ENCODE measurements at regions not wholly inside any gene's neighbourhood (a gene's known extent, or its start where the extent isn't known, plus 50 kb on each side); places are given as distances from the start of the nearest gene placed in this dataset.

DNA sequence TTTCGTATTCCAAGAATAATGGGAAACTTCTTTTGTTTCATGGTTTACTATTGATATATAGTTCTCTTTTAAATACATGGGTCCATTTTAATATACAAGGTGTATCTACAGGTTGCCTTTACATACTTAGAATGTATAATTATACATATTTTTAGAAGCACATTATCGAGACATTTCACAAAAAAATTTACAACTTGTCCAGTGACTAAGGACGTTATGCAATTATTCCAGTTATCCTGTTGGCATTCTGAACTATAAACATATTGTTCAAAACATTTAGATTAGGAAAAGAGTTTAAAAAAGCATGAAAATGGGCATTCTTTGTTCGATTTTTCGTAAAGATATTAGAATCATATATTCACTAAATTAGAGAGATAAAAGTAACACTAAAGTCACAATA is 344.6 kb upstream of the TMEFF2 start:
- no peak overlapping the region for H3K4me2 ChIP-seq (ENCODE audit: low read depth, low read length, poor library complexity, severe bottlenecking)
- H2AFZ ChIP-seq (ENCODE audit: low read length): no peak overlapping the region
- TF ChIP-seq, protein P1, sequence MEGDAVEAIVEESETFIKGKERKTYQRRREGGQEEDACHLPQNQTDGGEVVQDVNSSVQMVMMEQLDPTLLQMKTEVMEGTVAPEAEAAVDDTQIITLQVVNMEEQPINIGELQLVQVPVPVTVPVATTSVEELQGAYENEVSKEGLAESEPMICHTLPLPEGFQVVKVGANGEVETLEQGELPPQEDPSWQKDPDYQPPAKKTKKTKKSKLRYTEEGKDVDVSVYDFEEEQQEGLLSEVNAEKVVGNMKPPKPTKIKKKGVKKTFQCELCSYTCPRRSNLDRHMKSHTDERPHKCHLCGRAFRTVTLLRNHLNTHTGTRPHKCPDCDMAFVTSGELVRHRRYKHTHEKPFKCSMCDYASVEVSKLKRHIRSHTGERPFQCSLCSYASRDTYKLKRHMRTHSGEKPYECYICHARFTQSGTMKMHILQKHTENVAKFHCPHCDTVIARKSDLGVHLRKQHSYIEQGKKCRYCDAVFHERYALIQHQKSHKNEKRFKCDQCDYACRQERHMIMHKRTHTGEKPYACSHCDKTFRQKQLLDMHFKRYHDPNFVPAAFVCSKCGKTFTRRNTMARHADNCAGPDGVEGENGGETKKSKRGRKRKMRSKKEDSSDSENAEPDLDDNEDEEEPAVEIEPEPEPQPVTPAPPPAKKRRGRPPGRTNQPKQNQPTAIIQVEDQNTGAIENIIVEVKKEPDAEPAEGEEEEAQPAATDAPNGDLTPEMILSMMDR (conservative IDR thresholded peaks at IDR 0.05; ENCODE audit: low read length): no peak
- TF ChIP-seq EZH2phosphoT487 (IDR thresholded peaks at IDR 0.05; ENCODE audit: borderline replicate concordance): no peak
- no peaks in the 10 kb centered on the region for H3K9me2 ChIP-seq (replicated peaks; ENCODE audit: low read depth, low read length)
- no peaks in the 10 kb centered on the region for H3F3A ChIP-seq (ENCODE audit: low read depth)
- no peaks in the 10 kb centered on the region for H3K9me3 ChIP-seq (ENCODE audit: insufficient read depth, low read depth, low read length)
- H3K79me2 ChIP-seq (ENCODE audit: insufficient read depth, low read length): no peaks in the 10 kb centered on the region
- no peak overlapping the region for H3K9ac ChIP-seq (ENCODE audit: low read depth, low read length, poor library complexity, severe bottlenecking)
- no peaks in the 10 kb centered on the region for H3K27me3 ChIP-seq (ENCODE audit: insufficient read depth, low read length, poor library complexity, severe bottlenecking)
- H3K4me3 ChIP-seq (ENCODE audit: low read length, poor library complexity, severe bottlenecking): no peak overlapping the region
- no peaks in the 10 kb centered on the region for H4K20me1 ChIP-seq (ENCODE audit: insufficient read depth, low read length, poor library complexity, severe bottlenecking)
- no peaks in the 10 kb centered on the region for H3K36me3 ChIP-seq (ENCODE audit: insufficient read depth, low read length)
- no peaks in the 10 kb centered on the region for H3K4me1 ChIP-seq (ENCODE audit: insufficient read depth, low read length, poor library complexity, severe bottlenecking)

- H3K79me2 ChIP-seq (ENCODE audit: insufficient read depth, low read length): no peaks in the 10 kb centered on the region
- TF ChIP-seq, protein P1 (conservative IDR thresholded peaks at IDR 0.05; ENCODE audit: low read length): no peak
- TF ChIP-seq EZH2phosphoT487 (IDR thresholded peaks at IDR 0.05; ENCODE audit: borderline replicate concordance): no peak
- H4K20me1 ChIP-seq (ENCODE audit: insufficient read depth, low read length, poor library complexity, severe bottlenecking): no peaks in the 10 kb centered on the region
- no peaks in the 10 kb centered on the region for H3F3A ChIP-seq (ENCODE audit: low read depth)
- H3K4me1 ChIP-seq (ENCODE audit: insufficient read depth, low read length, poor library complexity, severe bottlenecking): no peaks in the 10 kb centered on the region
- no peak overlapping the region for H3K9ac ChIP-seq (ENCODE audit: low read depth, low read length, poor library complexity, severe bottlenecking)
- no peaks in the 10 kb centered on the region for H3K9me2 ChIP-seq (replicated peaks; ENCODE audit: low read depth, low read length)
- H3K36me3 ChIP-seq (ENCODE audit: insufficient read depth, low read length): no peaks in the 10 kb centered on the region
- no peak overlapping the region for H3K4me3 ChIP-seq (ENCODE audit: low read length, poor library complexity, severe bottlenecking)
- no peak overlapping the region for H2AFZ ChIP-seq (ENCODE audit: low read length)
- no peaks in the 10 kb centered on the region for H3K9me3 ChIP-seq (ENCODE audit: insufficient read depth, low read depth, low read length)
- H3K4me2 ChIP-seq (ENCODE audit: low read depth, low read length, poor library complexity, severe bottlenecking): no peak overlapping the region
- H3K27me3 ChIP-seq (ENCODE audit: insufficient read depth, low read length, poor library complexity, severe bottlenecking): no peaks in the 10 kb centered on the region
Observed at GRCh38 chr2:192536922-192537624, 342.3 kb upstream of the TMEFF2 start.

- H3K79me2 ChIP-seq (ENCODE audit: insufficient read depth, low read length): no peaks in the 10 kb centered on the region
- H3K4me1 ChIP-seq (ENCODE audit: insufficient read depth, low read length, poor library complexity, severe bottlenecking): no peaks in the 10 kb centered on the region
- no peaks in the 10 kb centered on the region for H3K36me3 ChIP-seq (ENCODE audit: insufficient read depth, low read length)
Observed at GRCh38 chr2:192535956-192536921, 341.5 kb upstream of the TMEFF2 start.

More at GRCh38 chr2:192535956-192536921, 341.5 kb upstream of the TMEFF2 start:
- H3K4me2 ChIP-seq (ENCODE audit: low read depth, low read length, poor library complexity, severe bottlenecking): no peak overlapping the region
- no peaks in the 10 kb centered on the region for H3K27me3 ChIP-seq (ENCODE audit: insufficient read depth, low read length, poor library complexity, severe bottlenecking)
- no peaks in the 10 kb centered on the region for H3K9me2 ChIP-seq (replicated peaks; ENCODE audit: low read depth, low read length)
- no peaks in the 10 kb centered on the region for H4K20me1 ChIP-seq (ENCODE audit: insufficient read depth, low read length, poor library complexity, severe bottlenecking)
- TF ChIP-seq EZH2phosphoT487 (IDR thresholded peaks at IDR 0.05; ENCODE audit: borderline replicate concordance): no peak
- TF ChIP-seq, protein P1 (conservative IDR thresholded peaks at IDR 0.05; ENCODE audit: low read length): no peak
- no peaks in the 10 kb centered on the region for H3K9me3 ChIP-seq (ENCODE audit: insufficient read depth, low read depth, low read length)
- H3K9ac ChIP-seq (ENCODE audit: low read depth, low read length, poor library complexity, severe bottlenecking): no peak overlapping the region
- no peak overlapping the region for H3K4me3 ChIP-seq (ENCODE audit: low read length, poor library complexity, severe bottlenecking)
- H3F3A ChIP-seq (ENCODE audit: low read depth): no peaks in the 10 kb centered on the region
- H2AFZ ChIP-seq (ENCODE audit: low read length): no peak overlapping the region
